Rectal smooth muscle tissue (tissue), 1 donor: ENCODE measurements at regions not wholly inside any gene's neighbourhood (a gene's known extent, or its start where the extent isn't known, plus 50 kb on each side); places are given as distances from the start of the nearest gene placed in this dataset.

Experiments
- H3K27ac ChIP-seq: one replicate; pipeline ENCODE4 v1.7.0; 2013; ENCODE audit warnings: low read depth, low read length, inconsistent platforms
- H3K27me3 ChIP-seq: one replicate; pipeline ENCODE4 v1.7.0; 2013; ENCODE audit warnings: low read length; ENCODE audit not compliant: control insufficient read depth, insufficient read depth
- H3K36me3 ChIP-seq: one replicate; pipeline ENCODE4 v1.7.0; 2013; ENCODE audit warnings: low read length; ENCODE audit not compliant: control insufficient read depth, insufficient read depth
- H3K4me1 ChIP-seq: one replicate; pipeline ENCODE4 v1.7.0; 2013; ENCODE audit warnings: low read length; ENCODE audit not compliant: control insufficient read depth, insufficient read depth
- H3K4me3 ChIP-seq: one replicate; pipeline ENCODE4 v1.7.0; 2013; ENCODE audit warnings: low read length
- H3K9ac ChIP-seq: one replicate; pipeline ENCODE4 v1.7.0; 2013; ENCODE audit warnings: low read length

DNA sequence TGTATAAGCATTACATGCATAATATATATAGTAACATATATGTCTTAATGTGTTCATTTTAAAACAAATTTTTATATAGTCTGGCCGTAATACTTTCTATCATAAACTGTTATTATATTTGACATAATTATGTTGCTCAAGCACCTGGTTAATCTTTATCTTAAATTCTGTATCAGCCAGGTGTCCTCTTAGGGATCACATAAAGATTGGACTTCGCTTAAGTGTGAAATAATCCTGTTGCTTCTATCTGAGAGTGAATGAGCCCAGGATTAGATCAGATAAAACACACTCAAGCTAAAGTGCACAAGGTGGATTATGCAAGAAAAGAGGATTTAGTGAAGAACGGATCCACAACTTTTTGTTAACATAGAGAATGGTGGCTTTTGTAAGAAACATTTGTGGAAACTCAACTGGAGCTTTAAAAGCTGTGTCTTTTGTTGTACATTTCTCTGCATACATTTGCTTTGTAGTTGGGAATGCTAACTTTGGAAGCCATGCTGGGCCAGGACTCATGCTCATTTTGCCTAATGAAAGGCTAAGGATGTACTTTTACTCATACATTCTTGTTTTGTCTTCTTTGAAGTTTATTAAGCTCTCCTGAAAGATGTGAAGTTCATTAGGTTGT, 437.8 kb downstream of the ZIC1 start:
- no peaks in the 10 kb centered on the region for H3K4me1 ChIP-seq
- H3K27ac ChIP-seq: no peak overlapping the region
- H3K4me3 ChIP-seq: no peak overlapping the region
- no peaks in the 10 kb centered on the region for H3K27me3 ChIP-seq
- H3K9ac ChIP-seq: no peak overlapping the region
- H3K36me3 ChIP-seq: no peaks in the 10 kb centered on the region

DNA sequence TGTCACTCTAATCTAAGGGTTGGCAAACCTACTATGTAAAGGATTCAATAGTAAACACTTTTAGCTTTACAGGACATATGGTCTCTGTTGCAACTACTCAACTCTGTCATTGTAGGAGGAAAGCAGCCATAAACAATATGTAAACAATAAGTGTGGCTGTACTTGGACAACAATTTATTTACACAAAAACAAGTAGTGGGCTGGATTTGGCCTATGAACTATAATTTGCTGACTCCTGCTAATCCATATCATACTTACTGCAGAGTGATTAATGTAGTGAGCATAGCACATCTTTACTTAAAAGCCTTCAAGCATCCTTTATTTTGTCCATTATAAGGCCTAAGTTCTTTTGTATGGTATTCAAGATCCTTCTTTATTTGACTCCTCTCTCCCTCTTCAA, 441.9 kb downstream of the ZIC1 start:
- Histone ChIP-seq H3K36me3 (no peaks in the 10 kb centered on the region), H3K4me1 (no peaks in the 10 kb centered on the region), H3K4me3 (no peak overlapping the region), H3K27ac (no peak overlapping the region), H3K9ac (no peak overlapping the region), H3K27me3 (no peaks in the 10 kb centered on the region)

DNA sequence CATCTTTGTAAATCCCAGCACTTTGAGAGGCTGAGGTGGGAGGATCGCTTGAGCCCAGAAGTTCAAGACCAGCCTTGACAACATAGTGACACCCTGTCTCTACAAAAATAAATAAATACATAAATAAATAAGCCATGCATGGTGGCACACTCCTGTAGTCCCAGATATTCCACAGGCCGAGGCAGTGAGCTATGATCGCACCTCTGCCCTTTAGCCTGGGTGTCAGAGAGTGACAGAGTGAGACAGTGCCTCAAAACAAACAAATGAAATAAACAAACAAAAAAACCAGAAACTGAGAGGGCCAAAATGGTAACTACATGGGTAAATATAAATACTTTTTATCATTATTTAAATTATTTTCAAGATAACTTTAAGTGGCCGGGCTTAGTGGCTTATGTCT, 445.4 kb downstream of the ZIC1 start:
- Histone ChIP-seq H3K4me3 (no peak overlapping the region), H3K36me3 (no peaks in the 10 kb centered on the region), H3K27me3 (no peaks in the 10 kb centered on the region), H3K4me1 (no peaks in the 10 kb centered on the region), H3K27ac (no peak overlapping the region), H3K9ac (no peak overlapping the region)

DNA sequence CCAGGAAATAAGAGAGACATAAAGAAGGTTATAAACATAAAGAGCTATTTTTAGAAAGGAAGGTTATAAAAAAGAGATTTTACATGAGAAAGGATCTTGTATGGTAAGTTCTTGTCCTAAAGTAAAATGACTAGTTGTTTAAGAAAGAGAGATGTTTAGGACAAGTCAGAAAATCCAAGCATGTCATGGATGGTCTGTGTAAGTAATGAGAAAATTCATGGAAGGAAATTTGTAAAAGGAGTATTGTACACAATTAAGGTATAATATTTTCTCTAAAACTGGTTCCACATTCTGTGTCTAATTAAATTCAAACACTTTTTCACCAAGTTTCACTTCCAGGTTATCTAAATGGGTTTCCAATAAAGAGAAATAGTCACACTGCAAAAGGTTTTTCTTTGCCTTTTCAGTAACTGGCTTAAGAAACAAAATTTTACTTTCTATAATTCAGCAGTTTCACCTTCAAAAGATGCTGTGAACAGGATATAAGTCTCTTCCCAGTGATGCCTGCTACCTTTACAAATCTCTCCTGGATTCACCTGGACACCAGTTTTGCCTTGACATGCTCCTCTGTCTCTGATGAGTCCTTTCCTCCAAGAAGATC, 455.7 kb downstream of the ZIC1 start:
- H3K4me3 ChIP-seq: no peak overlapping the region
- no peak overlapping the region for H3K27ac ChIP-seq
- no peaks in the 10 kb centered on the region for H3K27me3 ChIP-seq
- H3K36me3 ChIP-seq: no peaks in the 10 kb centered on the region
- no peaks in the 10 kb centered on the region for H3K4me1 ChIP-seq
- no peak overlapping the region for H3K9ac ChIP-seq

DNA sequence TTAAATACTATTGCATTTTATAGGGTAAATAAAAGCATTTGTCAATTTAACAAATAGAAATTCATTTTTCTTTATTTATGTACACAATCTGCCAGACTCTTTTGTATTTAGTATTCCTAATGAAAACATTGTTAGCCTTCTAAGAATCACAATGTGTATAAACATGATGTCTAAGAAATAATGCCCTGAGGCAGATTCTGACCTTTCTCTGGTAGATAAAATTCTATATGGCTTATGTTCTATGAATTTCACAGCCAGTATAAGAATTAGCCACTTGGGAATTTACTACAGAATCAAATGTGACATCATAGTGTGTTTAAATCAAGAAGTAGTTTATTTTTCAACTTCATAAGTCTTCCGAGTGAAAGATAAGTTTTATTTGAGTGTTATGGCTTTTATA, 457.4 kb downstream of the ZIC1 start:
- Histone ChIP-seq H3K27me3 (no peaks in the 10 kb centered on the region), H3K9ac (no peak overlapping the region), H3K27ac (no peak overlapping the region), H3K4me1 (no peaks in the 10 kb centered on the region), H3K4me3 (no peak overlapping the region), H3K36me3 (no peaks in the 10 kb centered on the region)

DNA sequence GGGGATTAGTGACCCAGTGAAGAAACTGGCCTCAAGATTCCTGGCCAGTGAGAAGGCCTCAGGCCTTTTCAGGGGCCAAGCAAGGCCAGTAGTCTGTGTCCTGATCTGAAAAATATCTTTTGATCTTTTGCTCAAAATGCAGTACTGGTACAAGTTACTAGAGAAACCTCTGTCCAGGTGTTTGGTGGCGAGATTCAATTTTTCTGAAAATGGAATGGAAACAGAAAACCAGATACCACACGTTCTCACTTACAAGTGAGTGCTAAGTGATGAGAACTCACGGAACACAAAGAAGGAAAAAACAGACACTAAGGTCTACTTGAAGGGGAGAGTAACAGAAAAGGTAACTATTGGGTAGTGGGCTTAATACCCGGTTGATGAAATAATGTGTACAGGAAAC, 463.4 kb downstream of the ZIC1 start:
- H3K27me3 ChIP-seq: no peaks in the 10 kb centered on the region
- no peak overlapping the region for H3K27ac ChIP-seq
- no peak overlapping the region for H3K9ac ChIP-seq
- no peaks in the 10 kb centered on the region for H3K36me3 ChIP-seq
- H3K4me3 ChIP-seq: no peak overlapping the region
- H3K4me1 ChIP-seq: no peaks in the 10 kb centered on the region

DNA sequence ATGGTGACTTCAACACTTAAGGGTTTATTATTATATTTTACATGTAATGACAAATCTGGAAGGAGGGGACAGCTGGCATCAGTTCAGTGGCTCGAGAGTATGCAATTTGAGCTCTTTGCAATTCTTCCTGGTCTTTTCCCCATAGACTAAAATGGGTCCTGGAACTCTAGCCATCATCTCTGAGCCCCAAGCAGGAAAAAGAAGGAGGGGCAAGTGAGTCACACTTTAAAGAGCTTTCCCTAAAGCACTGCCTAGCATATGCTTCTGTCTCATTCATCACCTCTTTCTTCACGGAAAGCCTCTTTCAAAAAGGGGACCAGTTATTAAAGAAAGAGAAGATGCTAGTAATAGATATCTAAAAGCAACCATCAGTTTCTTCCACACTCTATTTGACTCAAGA, 466.3 kb downstream of the ZIC1 start:
- no peaks in the 10 kb centered on the region for H3K36me3 ChIP-seq
- no peaks in the 10 kb centered on the region for H3K4me1 ChIP-seq
- H3K9ac ChIP-seq: no peak overlapping the region
- H3K4me3 ChIP-seq: no peak overlapping the region
- H3K27ac ChIP-seq: no peak overlapping the region
- no peaks in the 10 kb centered on the region for H3K27me3 ChIP-seq

DNA sequence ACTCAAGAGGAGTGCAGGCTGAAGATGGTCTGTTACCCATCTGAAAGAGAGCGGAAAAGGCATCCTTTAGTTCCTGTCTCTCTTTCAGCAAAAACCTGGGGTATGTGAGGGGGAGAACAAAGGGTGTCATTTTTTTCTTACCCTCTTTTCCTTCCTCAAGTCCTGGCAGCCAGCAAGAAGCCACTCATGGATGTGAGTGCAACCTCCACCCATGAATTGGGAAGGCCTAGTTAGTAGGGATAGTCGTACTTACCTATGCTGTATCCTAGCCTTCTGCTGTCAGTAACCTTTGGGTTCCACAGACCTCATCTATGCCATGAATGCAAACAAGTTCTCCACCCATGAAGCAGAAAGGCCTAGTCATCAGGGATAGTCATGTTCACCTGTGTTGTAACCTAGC, 472.8 kb downstream of the ZIC1 start:
- Histone ChIP-seq H3K4me3 (no peak overlapping the region), H3K36me3 (no peaks in the 10 kb centered on the region), H3K27me3 (no peaks in the 10 kb centered on the region), H3K9ac (no peak overlapping the region), H3K4me1 (no peaks in the 10 kb centered on the region), H3K27ac (no peak overlapping the region)

DNA sequence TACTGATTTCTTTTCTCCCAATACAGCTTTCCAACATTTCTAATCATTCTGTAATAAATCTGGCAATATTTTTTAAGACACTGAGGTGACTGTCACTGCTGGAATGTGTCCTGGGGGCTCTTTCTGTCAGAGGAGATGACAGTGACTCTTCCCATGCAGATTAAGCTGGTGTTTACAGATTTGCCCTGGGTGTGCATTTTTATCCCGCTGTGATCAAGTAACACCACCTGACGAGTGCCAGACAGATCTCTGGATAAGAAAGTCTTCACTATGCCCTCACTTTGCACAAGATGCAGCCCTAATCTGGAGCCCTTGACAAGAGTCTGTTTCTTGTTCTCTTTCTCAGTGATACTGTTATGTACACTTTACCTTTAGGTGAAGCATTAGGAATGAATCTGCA, 477.7 kb downstream of the ZIC1 start:
- Histone ChIP-seq H3K4me3 (no peak overlapping the region), H3K27ac (no peak overlapping the region), H3K27me3 (no peaks in the 10 kb centered on the region), H3K4me1 (no peaks in the 10 kb centered on the region), H3K36me3 (no peaks in the 10 kb centered on the region), H3K9ac (no peak overlapping the region)

DNA sequence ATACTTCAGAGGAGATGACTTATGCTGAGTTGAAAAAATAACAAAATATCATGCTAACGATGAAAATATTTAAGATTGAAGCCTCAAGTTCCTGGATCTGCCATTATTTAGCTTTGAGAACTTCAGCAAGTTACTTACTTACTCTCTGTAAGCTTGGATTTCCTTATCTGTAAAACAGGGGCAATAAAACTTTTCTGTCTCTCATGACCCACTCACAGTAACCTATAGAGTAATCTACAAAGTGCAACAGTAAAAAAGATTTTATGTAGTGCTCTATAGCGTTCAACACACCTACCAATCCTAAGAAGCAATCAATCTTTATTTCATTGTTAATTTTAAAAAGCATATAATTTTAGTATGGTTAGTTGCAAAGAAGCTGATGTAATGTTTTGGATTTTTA, 478.6 kb downstream of the ZIC1 start:
- Histone ChIP-seq H3K27me3 (no peaks in the 10 kb centered on the region), H3K4me1 (no peaks in the 10 kb centered on the region), H3K9ac (no peak overlapping the region), H3K27ac (no peak overlapping the region), H3K4me3 (no peak overlapping the region), H3K36me3 (no peaks in the 10 kb centered on the region)

DNA sequence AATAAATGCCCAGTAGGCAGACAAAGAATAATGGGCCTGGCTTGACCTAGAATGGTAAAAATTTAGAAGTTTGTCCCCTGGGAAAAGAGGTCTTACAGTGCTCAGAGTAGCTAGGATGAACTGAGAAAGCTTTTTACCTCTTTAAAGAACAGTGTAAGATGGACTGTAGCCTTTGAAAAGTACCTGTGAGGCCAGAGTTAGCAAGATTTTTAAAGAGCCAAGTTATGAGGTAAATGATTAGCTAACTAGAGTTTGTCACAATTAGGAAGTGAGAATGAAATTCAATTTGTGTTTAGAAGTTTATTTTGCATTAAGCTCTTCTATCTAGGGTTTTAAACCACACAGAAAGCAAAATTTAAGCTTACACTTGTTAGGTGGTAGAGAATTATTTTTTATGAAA, 480.9 kb downstream of the ZIC1 start:
- H3K27me3 ChIP-seq: no peaks in the 10 kb centered on the region
- no peak overlapping the region for H3K4me3 ChIP-seq
- no peaks in the 10 kb centered on the region for H3K36me3 ChIP-seq
- H3K4me1 ChIP-seq: no peaks in the 10 kb centered on the region
- H3K27ac ChIP-seq: no peak overlapping the region
- H3K9ac ChIP-seq: no peak overlapping the region

DNA sequence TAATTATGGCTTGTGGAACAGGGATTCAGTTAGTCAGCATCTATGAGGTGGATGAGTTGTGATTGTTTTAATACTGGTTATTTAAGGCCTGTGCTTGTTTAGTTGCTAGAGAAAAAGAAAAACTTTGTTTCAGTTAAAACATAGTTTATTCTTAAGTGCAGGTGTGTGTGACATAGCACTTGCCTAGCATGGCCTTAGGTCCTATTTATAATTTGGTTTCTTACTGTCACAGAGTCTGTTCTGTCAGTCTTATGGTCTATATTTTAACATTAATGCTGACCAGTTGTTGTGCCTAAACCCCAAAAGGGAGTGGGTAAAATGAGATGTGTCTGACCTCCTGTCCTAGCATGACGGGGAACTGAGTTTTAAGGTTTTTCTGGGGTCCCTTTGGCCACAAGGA, 486.3 kb downstream of the ZIC1 start:
- Histone ChIP-seq H3K9ac (no peak overlapping the region), H3K27me3 (no peaks in the 10 kb centered on the region), H3K4me1 (no peaks in the 10 kb centered on the region), H3K27ac (no peak overlapping the region), H3K4me3 (no peak overlapping the region), H3K36me3 (no peaks in the 10 kb centered on the region)

DNA sequence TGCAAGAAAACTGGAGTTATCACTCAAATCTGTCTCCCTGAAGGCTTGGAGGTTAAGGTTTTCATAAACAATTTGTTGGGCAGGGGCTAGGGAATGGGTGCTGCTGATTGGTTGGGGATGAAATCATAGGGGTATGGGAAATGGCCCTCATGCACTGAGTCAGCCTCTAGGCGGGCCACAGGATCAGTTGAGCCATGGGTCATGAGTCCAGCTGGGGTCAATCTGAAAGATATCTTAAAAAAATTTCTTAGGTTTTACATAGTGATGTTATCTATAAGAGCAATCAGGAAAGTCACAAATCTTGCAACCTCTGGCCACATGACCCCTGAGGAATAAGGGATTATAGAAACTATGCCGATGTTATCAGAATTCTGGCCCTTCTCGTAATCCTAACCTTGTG, 491.7 kb downstream of the ZIC1 start:
- no peak overlapping the region for H3K4me3 ChIP-seq
- H3K9ac ChIP-seq: no peak overlapping the region
- H3K36me3 ChIP-seq: no peaks in the 10 kb centered on the region
- no peaks in the 10 kb centered on the region for H3K27me3 ChIP-seq
- H3K27ac ChIP-seq: no peak overlapping the region
- H3K4me1 ChIP-seq: no peaks in the 10 kb centered on the region
